ENCODE measurements at regions not wholly inside any gene's neighbourhood (a gene's known extent, or its start where the extent isn't known, plus 50 kb on each side); places are given as distances from the start of the nearest gene placed in this dataset.
"Not testable (repeated sequence)": the region's sequence is repeated elsewhere in the genome, so short reads cannot be mapped to it uniquely, and the experiment has no call there.

DNA sequence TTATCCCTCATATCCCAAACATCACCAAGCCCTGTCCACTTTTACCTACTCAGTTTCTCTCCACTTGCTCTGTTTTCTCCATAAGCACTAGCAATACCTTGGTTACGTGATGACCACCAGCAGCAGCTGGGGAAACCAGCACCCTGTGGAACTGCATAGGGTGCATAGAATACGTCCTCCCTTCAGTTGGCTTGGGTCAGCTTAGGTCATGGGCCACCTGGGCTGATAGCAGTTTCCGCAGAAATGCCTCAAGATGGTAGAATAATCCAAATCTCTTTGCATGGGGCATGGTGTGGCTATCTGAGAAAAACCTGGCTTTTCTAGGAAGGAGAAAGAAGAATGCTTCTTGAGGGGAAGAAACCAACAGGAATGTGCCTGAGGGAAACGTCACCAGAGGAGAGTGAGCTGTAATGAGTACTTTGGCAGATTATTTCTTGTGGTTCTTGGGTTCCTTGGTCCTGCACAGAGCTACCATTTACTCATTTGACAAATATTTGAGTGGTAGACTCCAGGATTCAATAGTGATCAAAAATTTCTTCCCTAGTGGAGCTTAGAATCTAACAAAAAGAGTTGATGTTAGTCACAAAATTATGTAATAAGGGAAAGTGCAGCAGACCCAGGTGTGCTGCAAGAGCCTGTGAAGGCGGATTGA is 134.3 kb downstream of the CCDC74A start:
- H3K4me1 ChIP-seq (ENCODE audit: low read length); H3K9ac ChIP-seq (ENCODE audit: low read length); H2AFZ ChIP-seq (ENCODE audit: low read depth, low read length); H3K79me2 ChIP-seq (ENCODE audit: low read length); H3K27ac ChIP-seq (ENCODE audit: low read length); H3K4me2 ChIP-seq (ENCODE audit: low read length); H3K36me3 ChIP-seq (replicated peaks; ENCODE audit: low read depth, low read length); H3K4me3 ChIP-seq (ENCODE audit: low read length); H3K27me3 ChIP-seq (ENCODE audit: low read depth, low read length); H4K20me1 ChIP-seq (ENCODE audit: insufficient read depth, low read length); H3K9me3 ChIP-seq (ENCODE audit: insufficient read depth, low read length): not testable (repeated sequence)

DNA sequence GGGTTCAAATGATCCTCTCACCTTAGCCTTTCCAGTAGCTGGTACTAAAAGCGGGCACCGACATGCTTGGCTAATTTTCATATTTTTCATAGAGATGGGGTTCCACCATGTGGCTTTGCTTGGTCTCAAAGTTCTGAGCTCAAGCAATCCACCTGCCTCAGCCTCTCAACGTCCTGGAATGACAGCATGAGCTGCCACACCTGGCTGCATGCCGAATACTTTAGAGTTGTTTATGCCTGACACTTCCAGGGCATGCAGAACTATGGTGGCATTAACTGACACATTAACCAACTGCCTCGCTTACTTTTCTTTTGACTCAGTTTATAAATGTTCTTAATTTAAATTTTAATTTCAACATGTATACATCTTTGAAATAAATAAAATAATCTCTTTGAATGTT is 135.8 kb downstream of the CCDC74A start:
- not testable (repeated sequence) for H2AFZ ChIP-seq (ENCODE audit: low read depth, low read length); H3K4me1 ChIP-seq (ENCODE audit: low read length); H4K20me1 ChIP-seq (ENCODE audit: insufficient read depth, low read length); H3K27ac ChIP-seq (ENCODE audit: low read length); H3K36me3 ChIP-seq (replicated peaks; ENCODE audit: low read depth, low read length); H3K27me3 ChIP-seq (ENCODE audit: low read depth, low read length); H3K79me2 ChIP-seq (ENCODE audit: low read length); H3K9me3 ChIP-seq (ENCODE audit: insufficient read depth, low read length); H3K4me2 ChIP-seq (ENCODE audit: low read length); H3K9ac ChIP-seq (ENCODE audit: low read length); H3K4me3 ChIP-seq (ENCODE audit: low read length)

DNA sequence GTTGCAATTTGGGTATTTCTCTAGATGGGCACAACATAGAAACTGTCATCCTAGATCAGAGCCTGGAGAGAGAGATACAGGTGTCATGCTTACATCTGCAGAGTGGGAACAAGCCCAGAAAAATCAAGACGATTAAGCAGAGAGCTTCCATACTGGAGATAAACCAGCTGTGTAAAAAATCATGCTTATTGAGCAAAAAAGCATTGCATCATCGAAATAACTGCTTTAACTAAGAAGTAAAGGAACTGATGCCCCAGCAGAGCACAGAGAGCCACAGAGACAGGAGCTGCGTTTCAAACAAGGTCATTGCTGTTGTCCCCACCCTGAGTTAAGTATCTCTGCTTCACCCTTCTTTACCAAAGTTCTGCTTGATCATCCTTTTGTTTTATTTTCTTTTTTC is 138.0 kb downstream of the CCDC74A start:
- H3K79me2 ChIP-seq (ENCODE audit: low read length); H3K4me3 ChIP-seq (ENCODE audit: low read length); H4K20me1 ChIP-seq (ENCODE audit: insufficient read depth, low read length); H3K27me3 ChIP-seq (ENCODE audit: low read depth, low read length); H3K27ac ChIP-seq (ENCODE audit: low read length); H3K36me3 ChIP-seq (replicated peaks; ENCODE audit: low read depth, low read length); H2AFZ ChIP-seq (ENCODE audit: low read depth, low read length); H3K4me2 ChIP-seq (ENCODE audit: low read length); H3K9ac ChIP-seq (ENCODE audit: low read length); H3K9me3 ChIP-seq (ENCODE audit: insufficient read depth, low read length): not testable (repeated sequence)
- H3K4me1 ChIP-seq (ENCODE audit: low read length) = peaks cover 17% of the 10 kb centered on the region

DNA sequence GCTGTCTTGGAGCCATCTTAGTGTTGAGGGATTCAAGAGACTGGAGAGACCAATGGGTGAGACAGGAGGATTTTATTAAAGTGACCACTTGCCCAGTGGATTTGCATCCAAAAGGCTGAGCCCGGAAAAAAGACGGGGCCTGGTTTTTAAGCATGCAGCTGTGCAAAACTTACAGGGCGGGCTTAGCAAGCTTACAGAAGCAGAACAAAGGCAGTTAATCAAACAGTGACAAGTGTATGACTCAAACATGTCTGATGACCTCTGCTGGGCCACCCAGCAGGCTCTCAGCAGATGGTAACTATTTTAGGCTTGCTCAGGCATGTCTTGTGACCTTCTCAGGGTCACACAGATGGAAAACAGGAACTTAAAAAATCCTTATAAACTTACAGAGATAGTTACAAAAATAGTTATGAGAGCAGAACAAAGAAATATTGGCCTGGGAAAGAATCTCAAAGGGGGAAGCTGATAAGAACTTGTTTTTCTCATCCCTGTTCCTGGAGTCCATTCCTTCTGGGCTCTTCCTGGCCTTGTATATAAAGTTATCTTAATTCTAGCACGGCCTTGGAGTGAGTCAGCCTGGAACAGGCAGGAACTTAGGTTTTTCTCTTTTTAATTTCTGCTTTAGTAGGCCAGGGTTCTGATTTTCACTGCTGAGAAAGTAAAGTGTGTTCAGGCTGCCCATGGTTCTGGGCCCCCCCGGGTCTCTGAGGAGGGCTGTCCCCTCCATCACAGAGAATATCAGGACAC is 141.3 kb downstream of the CCDC74A start:
- not testable (repeated sequence) for H3K79me2 ChIP-seq (ENCODE audit: low read length); H3K4me3 ChIP-seq (ENCODE audit: low read length); H4K20me1 ChIP-seq (ENCODE audit: insufficient read depth, low read length); H3K9me3 ChIP-seq (ENCODE audit: insufficient read depth, low read length); H3K9ac ChIP-seq (ENCODE audit: low read length); H3K36me3 ChIP-seq (replicated peaks; ENCODE audit: low read depth, low read length); H3K27me3 ChIP-seq (ENCODE audit: low read depth, low read length)
- Histone ChIP-seq H3K27ac (ENCODE audit: low read length) (peak overlapping the region; percentile 23; the same call in 1 of the 2 replicates), H3K4me1 (ENCODE audit: low read length) (peaks cover 20% of the 10 kb centered on the region), H2AFZ (ENCODE audit: low read depth, low read length) (0 out of 2 replicates have a peak overlapping the region, but pooled peaks have one; percentile 31), H3K4me2 (ENCODE audit: low read length) (peak overlapping the region; percentile 32)

DNA sequence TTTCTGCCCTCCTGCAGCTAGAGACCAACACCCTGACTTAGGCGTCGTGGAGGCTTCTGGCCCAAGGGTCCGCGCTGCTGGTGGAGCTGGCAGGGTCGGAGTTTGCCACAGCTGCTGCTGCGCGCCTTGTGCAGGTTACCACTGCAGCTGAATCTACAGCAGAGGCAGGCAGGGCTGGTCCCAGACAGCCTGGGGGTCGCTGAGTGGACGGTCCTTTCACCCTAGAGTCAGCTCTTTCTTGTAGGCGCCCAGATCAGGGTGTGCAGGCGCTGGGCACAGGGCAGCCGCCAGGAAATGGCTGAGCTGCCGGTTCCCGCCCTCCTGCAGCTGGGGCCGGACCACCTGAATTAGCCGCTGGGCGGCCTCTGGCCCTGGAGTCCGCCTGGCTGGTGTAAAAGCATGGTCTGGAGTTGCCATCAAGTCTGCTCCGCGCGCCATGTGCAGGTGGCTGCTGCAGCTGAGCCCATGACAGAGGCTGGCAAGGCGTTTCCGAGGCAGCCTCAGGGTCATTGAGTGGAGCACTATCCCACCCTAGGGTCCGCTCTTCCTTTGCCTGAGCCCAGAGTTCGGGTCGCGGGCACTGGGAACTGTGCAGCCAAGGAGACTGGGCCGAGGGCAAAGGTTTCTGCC is 144.3 kb downstream of the CCDC74A start:
- not testable (repeated sequence) for H3K27ac ChIP-seq (ENCODE audit: low read length); H3K79me2 ChIP-seq (ENCODE audit: low read length); H2AFZ ChIP-seq (ENCODE audit: low read depth, low read length); H3K27me3 ChIP-seq (ENCODE audit: low read depth, low read length); H3K9ac ChIP-seq (ENCODE audit: low read length); H3K36me3 ChIP-seq (replicated peaks; ENCODE audit: low read depth, low read length); H4K20me1 ChIP-seq (ENCODE audit: insufficient read depth, low read length); H3K9me3 ChIP-seq (ENCODE audit: insufficient read depth, low read length)
- Histone ChIP-seq H3K4me1 (ENCODE audit: low read length) (peaks cover 25% of the 10 kb centered on the region), H3K4me3 (ENCODE audit: low read length) (peak overlapping the region; percentile 76), H3K4me2 (ENCODE audit: low read length) (peak overlapping the region; percentile 91)

DNA sequence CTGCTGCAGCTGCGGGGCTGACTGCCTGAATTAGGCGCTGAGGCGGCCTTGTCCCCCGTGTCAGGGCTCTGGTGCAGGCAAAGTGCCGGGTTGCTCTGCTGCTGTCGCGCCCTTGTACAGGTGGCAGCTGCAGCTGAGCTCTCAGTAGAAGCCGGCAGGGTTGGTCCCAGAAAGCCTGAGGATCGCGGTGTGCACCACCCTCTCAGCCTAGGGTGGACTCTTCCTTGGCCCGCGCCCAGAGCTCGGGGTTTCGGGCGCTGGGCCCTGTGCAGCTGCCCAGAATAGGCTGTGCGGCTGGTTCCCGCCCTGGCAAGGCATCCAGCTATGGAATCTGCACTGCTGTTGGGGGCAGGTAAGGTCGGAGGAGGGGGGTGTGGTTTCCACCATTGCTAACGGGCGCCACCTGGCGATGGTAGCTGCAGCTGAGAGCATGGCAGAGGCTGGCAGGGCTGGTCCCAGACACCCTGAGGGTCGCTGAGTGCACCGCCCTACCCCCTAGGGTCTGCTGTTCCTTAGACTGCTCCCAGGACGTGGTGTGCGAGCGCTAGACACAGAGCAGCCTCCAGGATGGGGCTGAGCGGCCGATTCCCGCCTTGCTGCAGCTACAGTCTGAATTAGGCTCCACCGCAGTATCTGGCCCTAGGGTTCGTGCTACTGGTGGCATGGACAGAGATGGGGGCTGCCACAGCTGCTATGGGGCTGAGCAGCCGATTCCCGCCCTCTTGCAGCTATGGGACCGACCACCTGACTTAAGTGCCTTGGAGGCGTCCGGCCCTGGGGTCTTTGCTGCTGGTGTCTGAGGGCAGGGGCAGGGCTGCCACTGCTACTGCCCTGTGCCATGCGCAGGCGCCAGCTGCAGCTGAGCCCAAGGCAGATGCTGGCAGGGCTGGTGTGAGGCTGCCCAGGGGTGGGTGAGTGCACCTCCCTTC is 145.0 kb downstream of the CCDC74A start:
- peak overlapping the region; percentile 76 for H3K4me3 ChIP-seq (ENCODE audit: low read length)

More for the DNA sequence above, 145.0 kb downstream of the CCDC74A start:
- H3K27ac ChIP-seq (ENCODE audit: low read length); H4K20me1 ChIP-seq (ENCODE audit: insufficient read depth, low read length); H3K36me3 ChIP-seq (replicated peaks; ENCODE audit: low read depth, low read length); H3K9me3 ChIP-seq (ENCODE audit: insufficient read depth, low read length); H3K79me2 ChIP-seq (ENCODE audit: low read length); H3K27me3 ChIP-seq (ENCODE audit: low read depth, low read length): not testable (repeated sequence)
- Histone ChIP-seq H2AFZ (ENCODE audit: low read depth, low read length) (peak overlapping the region; percentile 94), H3K9ac (ENCODE audit: low read length) (peak overlapping the region; percentile 39), H3K4me2 (ENCODE audit: low read length) (peak overlapping the region; percentile 91), H3K4me1 (ENCODE audit: low read length) (peaks cover 25% of the 10 kb centered on the region)
- TF ChIP-seq, protein P1, sequence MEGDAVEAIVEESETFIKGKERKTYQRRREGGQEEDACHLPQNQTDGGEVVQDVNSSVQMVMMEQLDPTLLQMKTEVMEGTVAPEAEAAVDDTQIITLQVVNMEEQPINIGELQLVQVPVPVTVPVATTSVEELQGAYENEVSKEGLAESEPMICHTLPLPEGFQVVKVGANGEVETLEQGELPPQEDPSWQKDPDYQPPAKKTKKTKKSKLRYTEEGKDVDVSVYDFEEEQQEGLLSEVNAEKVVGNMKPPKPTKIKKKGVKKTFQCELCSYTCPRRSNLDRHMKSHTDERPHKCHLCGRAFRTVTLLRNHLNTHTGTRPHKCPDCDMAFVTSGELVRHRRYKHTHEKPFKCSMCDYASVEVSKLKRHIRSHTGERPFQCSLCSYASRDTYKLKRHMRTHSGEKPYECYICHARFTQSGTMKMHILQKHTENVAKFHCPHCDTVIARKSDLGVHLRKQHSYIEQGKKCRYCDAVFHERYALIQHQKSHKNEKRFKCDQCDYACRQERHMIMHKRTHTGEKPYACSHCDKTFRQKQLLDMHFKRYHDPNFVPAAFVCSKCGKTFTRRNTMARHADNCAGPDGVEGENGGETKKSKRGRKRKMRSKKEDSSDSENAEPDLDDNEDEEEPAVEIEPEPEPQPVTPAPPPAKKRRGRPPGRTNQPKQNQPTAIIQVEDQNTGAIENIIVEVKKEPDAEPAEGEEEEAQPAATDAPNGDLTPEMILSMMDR (IDR thresholded peaks at IDR 0.05; ENCODE audit: low read depth, low read length) = peak; percentile 58

Data from OCI-LY3 (cell line).